ENCODE measurements at regions not wholly inside any gene's neighbourhood (a gene's known extent, or its start where the extent isn't known, plus 50 kb on each side); places are given as distances from the start of the nearest gene placed in this dataset.
A peak's percentile ranks its signal among the peaks of the same experiment; 100 is the strongest.

GRCh38 chr1:208581667-208582066, 337.5 kb upstream of the PLXNA2 start:
- Histone ChIP-seq H3K27ac (ENCODE audit: low read depth, low read length) (no peak overlapping the region), H3K4me3 (ENCODE audit: low read depth, low read length) (no peak overlapping the region), H3K27me3 (ENCODE audit: control insufficient read depth, insufficient read depth, low read length) (no peaks in the 10 kb centered on the region), H3K36me3 (ENCODE audit: control insufficient read depth, insufficient read depth, low read length) (no peaks in the 10 kb centered on the region), H3K4me1 (ENCODE audit: control insufficient read depth, insufficient read depth, low read length) (no peaks in the 10 kb centered on the region), H3K9me3 (ENCODE audit: control insufficient read depth, insufficient read depth, low read length) (no peaks in the 10 kb centered on the region)
- DNase-seq (ENCODE audit: low read depth in 4 of 6, low spot score in 6 of 6), result no peak
- WGBS (ENCODE audit: insufficient coverage), result no CpG with 5 or more reads among the region's 5 CpGs

DNA sequence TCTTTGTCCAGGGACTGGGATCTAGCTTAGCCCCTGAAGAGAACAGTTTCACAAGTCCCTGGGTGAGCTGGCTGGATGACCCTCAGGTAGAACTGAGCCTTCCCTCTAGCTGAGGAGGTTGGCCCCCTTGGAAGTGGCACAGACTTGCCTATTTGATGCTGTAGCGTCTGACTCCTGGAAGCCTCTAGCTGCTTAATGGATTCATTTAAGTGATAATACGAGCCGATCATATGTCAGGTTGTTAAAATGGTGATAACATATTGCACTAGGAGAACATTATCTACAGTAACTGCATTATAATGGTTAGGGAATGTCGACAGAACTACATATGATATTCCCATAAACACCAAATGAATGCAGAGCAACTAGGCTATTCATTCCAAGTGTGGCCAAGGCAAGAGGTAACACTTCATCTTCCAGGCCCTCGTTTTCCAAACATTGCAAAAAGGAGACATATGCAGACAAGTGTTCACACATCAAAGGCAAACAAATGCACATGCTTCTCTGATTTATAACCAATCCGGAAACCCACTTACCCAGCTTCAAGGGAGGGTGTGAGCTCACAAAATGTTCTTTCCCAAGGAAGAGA, 340.1 kb upstream of the PLXNA2 start:
- H3K27me3 ChIP-seq (ENCODE audit: control insufficient read depth, insufficient read depth, low read length), result no peaks in the 10 kb centered on the region
- H3K9me3 ChIP-seq (ENCODE audit: control insufficient read depth, insufficient read depth, low read length), result no peaks in the 10 kb centered on the region
- no peak overlapping the region for H3K4me3 ChIP-seq (ENCODE audit: low read depth, low read length)
- peak in 2 of 6 donors; percentile 72 to 81 for DNase-seq (ENCODE audit: low read depth in 4 of 6, low spot score in 6 of 6)
- 17% methylated on average over 1 of the region's 6 CpGs for WGBS (ENCODE audit: insufficient coverage)
- H3K4me1 ChIP-seq (ENCODE audit: control insufficient read depth, insufficient read depth, low read length), result no peaks in the 10 kb centered on the region
- H3K27ac ChIP-seq (ENCODE audit: low read depth, low read length), result no peak overlapping the region
- H3K36me3 ChIP-seq (ENCODE audit: control insufficient read depth, insufficient read depth, low read length), result no peaks in the 10 kb centered on the region

GRCh38 chr1:208587110-208587509, 342.9 kb upstream of the PLXNA2 start:
- DNase-seq (ENCODE audit: low read depth in 4 of 6, low spot score in 6 of 6), result no peak
- Histone ChIP-seq H3K4me3 (ENCODE audit: low read depth, low read length) (no peak overlapping the region), H3K36me3 (ENCODE audit: control insufficient read depth, insufficient read depth, low read length) (no peaks in the 10 kb centered on the region), H3K9me3 (ENCODE audit: control insufficient read depth, insufficient read depth, low read length) (no peaks in the 10 kb centered on the region), H3K27me3 (ENCODE audit: control insufficient read depth, insufficient read depth, low read length) (no peaks in the 10 kb centered on the region), H3K27ac (ENCODE audit: low read depth, low read length) (no peak overlapping the region), H3K4me1 (ENCODE audit: control insufficient read depth, insufficient read depth, low read length) (no peaks in the 10 kb centered on the region)
- no CpG with 5 or more reads among the region's 2 CpGs for WGBS (ENCODE audit: insufficient coverage)

GRCh38 chr1:208593306-208594006, 349.3 kb upstream of the PLXNA2 start:
- WGBS (ENCODE audit: insufficient coverage), result no CpG with 5 or more reads among the region's 2 CpGs

GRCh38 chr1:208595236-208595635, 351.1 kb upstream of the PLXNA2 start:
- H3K36me3 ChIP-seq (ENCODE audit: control insufficient read depth, insufficient read depth, low read length), result no peaks in the 10 kb centered on the region
- H3K9me3 ChIP-seq (ENCODE audit: control insufficient read depth, insufficient read depth, low read length), result no peaks in the 10 kb centered on the region
- H3K27ac ChIP-seq (ENCODE audit: low read depth, low read length), result no peak overlapping the region
- no peak for DNase-seq (ENCODE audit: low read depth in 4 of 6, low spot score in 6 of 6)
- no peaks in the 10 kb centered on the region for H3K4me1 ChIP-seq (ENCODE audit: control insufficient read depth, insufficient read depth, low read length)
- H3K27me3 ChIP-seq (ENCODE audit: control insufficient read depth, insufficient read depth, low read length), result no peaks in the 10 kb centered on the region
- H3K4me3 ChIP-seq (ENCODE audit: low read depth, low read length), result no peak overlapping the region
- WGBS (ENCODE audit: insufficient coverage), result 94% methylated on average over 3 of the region's 3 CpGs

More at GRCh38 chr1:208593306-208594006, 349.3 kb upstream of the PLXNA2 start:
- H3K4me3 ChIP-seq (ENCODE audit: low read depth, low read length), result no peak overlapping the region
- H3K27ac ChIP-seq (ENCODE audit: low read depth, low read length), result no peak overlapping the region
- DNase-seq (ENCODE audit: low read depth in 4 of 6, low spot score in 6 of 6), result no peak
- no peaks in the 10 kb centered on the region for H3K27me3 ChIP-seq (ENCODE audit: control insufficient read depth, insufficient read depth, low read length)
- H3K9me3 ChIP-seq (ENCODE audit: control insufficient read depth, insufficient read depth, low read length), result no peaks in the 10 kb centered on the region
- H3K36me3 ChIP-seq (ENCODE audit: control insufficient read depth, insufficient read depth, low read length), result no peaks in the 10 kb centered on the region
- H3K4me1 ChIP-seq (ENCODE audit: control insufficient read depth, insufficient read depth, low read length), result no peaks in the 10 kb centered on the region

GRCh38 chr1:208595745-208596144, 351.6 kb upstream of the PLXNA2 start:
- peaks cover 4% of the 10 kb centered on the region for H3K4me1 ChIP-seq (ENCODE audit: control insufficient read depth, insufficient read depth, low read length)
- WGBS (ENCODE audit: insufficient coverage), result 82% methylated on average over 4 of the region's 4 CpGs
- H3K4me3 ChIP-seq (ENCODE audit: low read depth, low read length), result no peak overlapping the region
- no peak overlapping the region for H3K27ac ChIP-seq (ENCODE audit: low read depth, low read length)
- no peaks in the 10 kb centered on the region for H3K27me3 ChIP-seq (ENCODE audit: control insufficient read depth, insufficient read depth, low read length)
- no peaks in the 10 kb centered on the region for H3K36me3 ChIP-seq (ENCODE audit: control insufficient read depth, insufficient read depth, low read length)
- DNase-seq (ENCODE audit: low read depth in 4 of 6, low spot score in 6 of 6), result no peak
- H3K9me3 ChIP-seq (ENCODE audit: control insufficient read depth, insufficient read depth, low read length), result no peaks in the 10 kb centered on the region

GRCh38 chr1:208597571-208597970, 353.4 kb upstream of the PLXNA2 start:
- Histone ChIP-seq H3K36me3 (ENCODE audit: control insufficient read depth, insufficient read depth, low read length) (no peaks in the 10 kb centered on the region), H3K4me3 (ENCODE audit: low read depth, low read length) (no peak overlapping the region), H3K27me3 (ENCODE audit: control insufficient read depth, insufficient read depth, low read length) (no peaks in the 10 kb centered on the region), H3K27ac (ENCODE audit: low read depth, low read length) (no peak overlapping the region), H3K9me3 (ENCODE audit: control insufficient read depth, insufficient read depth, low read length) (no peaks in the 10 kb centered on the region), H3K4me1 (ENCODE audit: control insufficient read depth, insufficient read depth, low read length) (peaks cover 5% of the 10 kb centered on the region)
- no CpG with 5 or more reads among the region's 1 CpG for WGBS (ENCODE audit: insufficient coverage)
- DNase-seq (ENCODE audit: low read depth in 4 of 6, low spot score in 6 of 6), result no peak

DNA sequence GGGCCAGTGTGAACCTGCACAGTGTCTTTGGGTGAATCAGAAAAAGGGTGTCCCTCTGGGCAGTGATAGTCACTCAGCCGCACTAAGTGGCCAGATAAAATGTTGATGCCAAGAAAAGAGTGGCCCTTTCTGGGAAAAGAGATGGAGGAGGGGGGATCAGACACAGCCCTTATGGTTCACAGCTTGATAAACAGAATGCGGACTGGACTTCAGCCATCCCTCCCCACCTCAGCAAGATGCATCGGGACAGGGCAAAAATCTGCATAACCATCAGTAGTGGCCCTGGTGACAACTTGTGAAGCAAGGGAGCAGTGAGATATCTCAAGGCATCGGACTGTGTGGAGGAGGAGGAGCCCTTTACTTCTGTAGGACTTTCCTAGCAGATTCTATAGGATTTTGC, 353.8 kb upstream of the PLXNA2 start:
- H3K27ac ChIP-seq (ENCODE audit: low read depth, low read length), result no peak overlapping the region
- WGBS (ENCODE audit: insufficient coverage), result 86% methylated on average over 2 of the region's 4 CpGs
- DNase-seq (ENCODE audit: low read depth in 4 of 6, low spot score in 6 of 6), result no peak

DNA sequence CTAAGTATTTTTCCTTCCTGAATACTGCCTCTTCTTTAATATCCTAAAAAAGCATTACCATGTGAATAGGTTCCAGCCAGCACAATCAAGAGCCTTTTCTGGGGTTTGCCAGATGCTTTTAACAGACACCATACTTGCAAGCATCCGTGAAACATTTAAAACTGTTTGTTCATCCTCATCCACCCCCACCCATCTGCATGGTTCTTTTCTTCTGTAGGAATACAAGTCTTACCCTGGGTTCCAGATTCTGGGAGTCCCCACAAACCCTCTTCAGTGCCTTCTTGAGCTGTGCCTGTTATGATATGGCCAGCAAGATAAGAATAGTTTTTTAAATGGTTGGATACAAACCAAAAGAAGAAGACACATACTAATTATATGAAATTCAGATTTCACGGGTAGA, 354.9 kb upstream of the PLXNA2 start:
- H3K4me3 ChIP-seq (ENCODE audit: low read depth, low read length), result no peak overlapping the region
- H3K27me3 ChIP-seq (ENCODE audit: control insufficient read depth, insufficient read depth, low read length), result no peaks in the 10 kb centered on the region
- peaks cover 5% of the 10 kb centered on the region for H3K4me1 ChIP-seq (ENCODE audit: control insufficient read depth, insufficient read depth, low read length)
- no peak overlapping the region for H3K27ac ChIP-seq (ENCODE audit: low read depth, low read length)
- 60% methylated on average over 1 of the region's 2 CpGs for WGBS (ENCODE audit: insufficient coverage)
- no peaks in the 10 kb centered on the region for H3K9me3 ChIP-seq (ENCODE audit: control insufficient read depth, insufficient read depth, low read length)
- no peak for DNase-seq (ENCODE audit: low read depth in 4 of 6, low spot score in 6 of 6)
- H3K36me3 ChIP-seq (ENCODE audit: control insufficient read depth, insufficient read depth, low read length), result no peaks in the 10 kb centered on the region

More for the DNA sequence above, 353.8 kb upstream of the PLXNA2 start:
- peaks cover 5% of the 10 kb centered on the region for H3K4me1 ChIP-seq (ENCODE audit: control insufficient read depth, insufficient read depth, low read length)
- H3K9me3 ChIP-seq (ENCODE audit: control insufficient read depth, insufficient read depth, low read length), result no peaks in the 10 kb centered on the region
- H3K4me3 ChIP-seq (ENCODE audit: low read depth, low read length), result no peak overlapping the region
- H3K36me3 ChIP-seq (ENCODE audit: control insufficient read depth, insufficient read depth, low read length), result no peaks in the 10 kb centered on the region
- H3K27me3 ChIP-seq (ENCODE audit: control insufficient read depth, insufficient read depth, low read length), result no peaks in the 10 kb centered on the region
